RPMI7951 (cell line): ENCODE measurements at regions not wholly inside any gene's neighbourhood (a gene's known extent, or its start where the extent isn't known, plus 50 kb on each side); places are given as distances from the start of the nearest gene placed in this dataset.
"Not testable (repeated sequence)": the region's sequence is repeated elsewhere in the genome, so short reads cannot be mapped to it uniquely, and the experiment has no call there.

Experiments
- DNase-seq: peaks from one replicate; pipeline ENCODE4 v3.0.0-alpha.2; 2012; ENCODE audit warnings: low read depth

GRCh38 chr13:47705185-47705584 lies 295.9 kb downstream of the SUCLA2 start:
- no peak for DNase-seq

- DNase-seq: no peak
These were observed 304.4 kb downstream of the SUCLA2 start for GRCh38 chr13:47696674-47697073.

GRCh38 chr13:47687577-47687976 lies 313.5 kb downstream of the SUCLA2 start:
- no peak for DNase-seq

GRCh38 chr13:47685156-47685555 lies 315.9 kb downstream of the SUCLA2 start:
- DNase-seq: not testable (repeated sequence)

- peak; percentile 63 for DNase-seq
These were observed 320.3 kb downstream of the SUCLA2 start for GRCh38 chr13:47680748-47681147.

- DNase-seq: peak; percentile 48
These were observed 321.7 kb downstream of the SUCLA2 start for GRCh38 chr13:47679401-47679800.

GRCh38 chr13:47678201-47678968 lies 322.7 kb downstream of the SUCLA2 start:
- DNase-seq: no peak

- no peak for DNase-seq
These were observed 325.2 kb downstream of the SUCLA2 start for GRCh38 chr13:47675871-47676270.

- DNase-seq: peak; percentile 76
These were observed 327.8 kb downstream of the SUCLA2 start for GRCh38 chr13:47673009-47673850.

- no peak for DNase-seq
These were observed 328.6 kb downstream of the SUCLA2 start for GRCh38 chr13:47672245-47673008.

GRCh38 chr13:47671776-47672175 lies 329.3 kb downstream of the SUCLA2 start:
- no peak for DNase-seq

- DNase-seq: no peak
These were observed 336.0 kb downstream of the SUCLA2 start for GRCh38 chr13:47665043-47665442.

- DNase-seq: peak; percentile 93
These were observed 340.0 kb downstream of the SUCLA2 start for GRCh38 chr13:47661076-47661475.

GRCh38 chr13:47656651-47657050 lies 344.4 kb downstream of the SUCLA2 start:
- DNase-seq: no peak

DNA sequence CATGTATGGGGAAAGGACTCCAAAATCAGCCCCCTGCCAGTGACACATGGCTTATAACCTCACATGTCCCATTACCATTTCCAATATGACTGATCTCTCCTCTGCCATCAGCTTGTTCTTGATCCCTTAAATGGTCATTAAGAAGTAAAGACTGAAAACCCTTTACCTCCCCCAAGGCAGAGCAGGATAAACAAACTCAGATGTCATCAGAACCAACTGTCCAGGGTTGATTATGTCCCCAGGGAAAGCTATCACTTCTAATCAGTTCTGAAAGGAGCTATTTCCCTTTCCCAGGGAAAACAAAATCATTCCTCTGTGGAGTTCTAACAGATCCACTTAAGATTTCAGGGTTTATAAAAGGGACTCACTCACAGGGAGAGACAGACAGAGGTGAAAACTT lies 350.9 kb downstream of the SUCLA2 start:
- no peak for DNase-seq

DNA sequence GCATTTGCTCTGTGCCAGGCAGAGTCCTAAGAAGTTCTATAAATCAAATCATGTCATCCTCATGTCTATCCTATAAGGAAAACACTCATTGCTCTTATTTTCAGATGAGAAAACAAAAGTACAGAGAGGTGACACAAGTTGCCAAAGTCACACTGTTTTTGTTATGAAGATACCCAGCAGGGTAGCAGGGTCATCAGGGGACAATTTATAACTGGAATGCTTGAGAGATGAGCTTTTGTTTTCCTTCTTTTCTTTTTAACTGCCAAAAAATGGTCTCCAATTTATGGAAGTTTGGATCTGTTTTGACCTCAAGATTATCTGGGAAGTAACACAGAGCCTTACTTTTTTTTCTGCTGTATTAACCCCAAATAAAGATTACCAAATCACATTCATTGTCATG lies 354.1 kb downstream of the SUCLA2 start:
- no peak for DNase-seq

DNA sequence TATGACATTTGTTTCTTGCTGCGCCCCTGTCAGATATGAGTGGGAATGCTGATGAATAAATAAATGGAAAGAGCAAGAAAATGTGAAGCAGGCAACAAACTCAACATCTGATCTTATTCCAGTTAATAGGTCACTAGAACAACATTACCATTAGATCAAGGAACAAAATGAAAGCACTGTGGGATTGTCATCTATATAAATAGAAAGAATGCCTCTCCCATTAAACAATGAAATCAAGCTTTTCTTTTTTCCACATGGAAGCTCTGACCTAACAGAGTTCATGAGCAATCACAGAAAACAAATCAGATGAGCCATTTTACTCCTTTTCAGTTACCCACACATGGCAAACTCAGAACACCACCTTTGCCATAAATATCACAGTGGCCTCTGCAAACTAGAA lies 354.8 kb downstream of the SUCLA2 start:
- DNase-seq: no peak

DNA sequence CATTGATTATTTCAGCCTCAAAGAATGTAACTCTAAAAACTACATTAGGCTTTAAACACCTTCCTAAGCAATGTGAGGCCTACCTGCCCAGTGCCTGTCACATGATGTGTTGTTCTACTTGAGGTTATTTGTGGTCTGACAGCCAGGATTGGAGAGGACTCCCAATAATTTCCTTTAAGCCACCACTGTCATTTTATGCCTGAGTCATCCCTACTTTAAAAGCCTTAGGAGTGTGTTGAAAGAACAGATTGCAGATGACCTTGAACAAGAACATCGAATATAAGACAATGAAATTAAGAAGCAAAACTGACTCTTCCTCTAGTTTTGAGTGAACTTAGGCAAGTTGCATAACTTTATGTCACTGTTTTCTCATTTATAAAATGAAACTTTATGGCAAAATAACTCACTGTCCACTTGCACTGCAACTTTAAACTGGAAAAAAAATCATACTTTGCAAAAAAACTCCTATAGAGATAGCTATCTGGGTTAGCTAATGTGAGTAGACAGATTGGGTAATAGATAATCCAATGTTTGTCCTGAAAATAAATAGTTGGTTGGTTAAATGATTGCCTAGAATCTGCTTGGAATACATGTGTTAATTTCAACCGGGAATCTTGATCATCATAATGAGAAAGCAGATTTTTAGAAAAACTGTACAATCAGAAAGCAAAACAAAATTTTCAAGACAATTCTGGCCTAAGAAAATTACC lies 361.2 kb downstream of the SUCLA2 start:
- no peak for DNase-seq

DNA sequence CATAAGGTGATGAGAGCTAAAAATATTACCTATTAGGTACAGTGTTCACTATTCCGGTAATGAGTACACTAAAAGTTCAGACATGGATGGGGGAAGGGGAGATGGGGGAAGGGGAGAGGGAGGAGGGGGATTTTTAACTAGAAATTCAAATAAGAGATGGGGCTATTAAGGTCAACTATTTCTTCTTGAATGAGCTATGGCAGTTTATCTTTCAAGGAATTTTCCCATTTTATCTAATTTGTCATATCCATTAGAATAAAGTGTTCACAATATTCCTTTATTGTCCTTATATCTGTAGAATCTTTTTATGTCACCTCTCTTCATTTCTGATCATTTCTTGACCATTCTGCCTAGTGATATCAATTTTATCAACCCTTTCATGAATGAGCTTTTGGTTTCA lies 362.4 kb downstream of the SUCLA2 start:
- DNase-seq: no peak

DNA sequence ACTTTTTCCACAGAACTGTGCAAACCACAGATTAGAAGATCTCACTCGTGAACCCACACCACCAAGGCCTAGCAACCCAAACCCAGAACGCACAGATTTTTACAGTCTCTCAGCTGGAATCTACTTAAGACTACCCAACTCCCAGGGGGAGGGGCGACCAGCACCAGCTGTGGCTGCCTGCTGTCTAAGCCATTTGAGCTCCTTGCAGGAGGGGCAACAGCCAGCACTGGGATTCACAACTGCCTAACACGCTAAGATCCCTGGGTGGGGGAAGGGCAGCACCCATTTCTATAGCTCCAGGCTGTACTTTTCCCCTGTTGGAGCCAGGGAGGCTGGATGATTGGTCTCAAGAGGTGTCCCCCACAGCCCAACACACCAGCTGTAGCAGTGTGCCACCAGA lies 368.8 kb downstream of the SUCLA2 start:
- DNase-seq: no peak

DNA sequence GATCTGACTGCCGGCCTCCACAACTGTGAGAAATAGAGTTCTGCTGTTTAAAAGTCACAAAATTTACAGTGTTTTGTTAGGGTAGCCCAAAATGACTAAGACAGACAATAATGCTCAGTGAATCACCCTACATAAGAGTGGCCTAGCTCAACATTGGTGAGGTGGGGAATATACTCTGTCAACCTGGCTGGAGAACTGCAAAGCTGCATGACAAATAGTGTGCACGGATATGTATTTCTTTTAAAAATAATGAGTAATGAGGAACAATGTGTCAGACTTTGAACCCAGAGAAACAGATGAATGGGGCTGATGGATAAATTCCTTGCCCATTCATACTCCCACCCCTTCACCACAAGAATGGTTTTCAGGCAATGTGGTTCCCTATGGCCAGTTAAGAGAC lies 372.4 kb downstream of the SUCLA2 start:
- peak; percentile 40 for DNase-seq

GRCh38 chr13:47623862-47624261 lies 377.2 kb downstream of the SUCLA2 start:
- no peak for DNase-seq
